ENCODE measurements at regions not wholly inside any gene's neighbourhood (a gene's known extent, or its start where the extent isn't known, plus 50 kb on each side); places are given as distances from the start of the nearest gene placed in this dataset.
"Not testable (repeated sequence)": the region's sequence is repeated elsewhere in the genome, so short reads cannot be mapped to it uniquely, and the experiment has no call there.

DNA sequence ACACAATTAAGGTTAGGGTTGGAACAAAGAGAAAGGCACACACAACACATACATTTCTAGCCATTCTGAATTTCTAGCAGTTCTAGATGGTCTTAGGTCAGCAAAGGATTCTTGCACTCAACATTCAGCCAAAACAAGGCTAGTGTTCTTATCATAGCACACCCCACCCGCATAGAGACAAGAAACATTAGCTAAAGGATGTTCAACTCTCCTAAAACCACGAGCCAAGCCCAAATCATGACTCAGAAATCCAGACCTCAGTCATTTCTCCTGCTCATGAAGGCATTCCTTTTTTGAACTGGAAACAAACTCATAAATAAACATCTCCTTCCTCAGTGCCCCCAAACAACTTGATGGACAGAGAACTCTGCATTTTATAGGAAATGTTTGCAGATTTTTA is 293.0 kb upstream of the NOTCH2NLA start:
- TF ChIP-seq, protein P1, sequence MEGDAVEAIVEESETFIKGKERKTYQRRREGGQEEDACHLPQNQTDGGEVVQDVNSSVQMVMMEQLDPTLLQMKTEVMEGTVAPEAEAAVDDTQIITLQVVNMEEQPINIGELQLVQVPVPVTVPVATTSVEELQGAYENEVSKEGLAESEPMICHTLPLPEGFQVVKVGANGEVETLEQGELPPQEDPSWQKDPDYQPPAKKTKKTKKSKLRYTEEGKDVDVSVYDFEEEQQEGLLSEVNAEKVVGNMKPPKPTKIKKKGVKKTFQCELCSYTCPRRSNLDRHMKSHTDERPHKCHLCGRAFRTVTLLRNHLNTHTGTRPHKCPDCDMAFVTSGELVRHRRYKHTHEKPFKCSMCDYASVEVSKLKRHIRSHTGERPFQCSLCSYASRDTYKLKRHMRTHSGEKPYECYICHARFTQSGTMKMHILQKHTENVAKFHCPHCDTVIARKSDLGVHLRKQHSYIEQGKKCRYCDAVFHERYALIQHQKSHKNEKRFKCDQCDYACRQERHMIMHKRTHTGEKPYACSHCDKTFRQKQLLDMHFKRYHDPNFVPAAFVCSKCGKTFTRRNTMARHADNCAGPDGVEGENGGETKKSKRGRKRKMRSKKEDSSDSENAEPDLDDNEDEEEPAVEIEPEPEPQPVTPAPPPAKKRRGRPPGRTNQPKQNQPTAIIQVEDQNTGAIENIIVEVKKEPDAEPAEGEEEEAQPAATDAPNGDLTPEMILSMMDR (IDR thresholded peaks at IDR 0.05) = not testable (repeated sequence)
- TF ChIP-seq ZFX (IDR thresholded peaks at IDR 0.05; ENCODE audit: borderline replicate concordance) = not testable (repeated sequence)
